Activated naive CD4-positive, alpha-beta T cell treated with anti-CD3 and anti-CD28 coated beads, Interleukin-2, amount 50 U/mL, for 24 hours (primary cell): ENCODE measurements at regions not wholly inside any gene's neighbourhood (a gene's known extent, or its start where the extent isn't known, plus 50 kb on each side); places are given as distances from the start of the nearest gene placed in this dataset.

Experiments
- H3K27ac Mint-ChIP-seq: one replicate; pipeline ENCODE4 v1.8.0; 2021; ENCODE audit warnings: mild to moderate bottlenecking, mixed read lengths
- H3K27me3 Mint-ChIP-seq: one replicate; pipeline ENCODE4 v1.8.0; 2021; ENCODE audit warnings: mixed read lengths
- H3K36me3 Mint-ChIP-seq: one replicate; pipeline ENCODE4 v1.8.0; 2021; ENCODE audit warnings: mixed read lengths
- H3K4me1 Mint-ChIP-seq: one replicate; pipeline ENCODE4 v1.8.0; 2021; ENCODE audit warnings: mixed read lengths
- H3K4me3 Mint-ChIP-seq: one replicate; pipeline ENCODE4 v1.8.0; 2021; ENCODE audit warnings: mild to moderate bottlenecking, mixed read lengths
- H3K9me3 Mint-ChIP-seq: one replicate; pipeline ENCODE4 v1.8.0; 2021; ENCODE audit warnings: mixed read lengths

DNA sequence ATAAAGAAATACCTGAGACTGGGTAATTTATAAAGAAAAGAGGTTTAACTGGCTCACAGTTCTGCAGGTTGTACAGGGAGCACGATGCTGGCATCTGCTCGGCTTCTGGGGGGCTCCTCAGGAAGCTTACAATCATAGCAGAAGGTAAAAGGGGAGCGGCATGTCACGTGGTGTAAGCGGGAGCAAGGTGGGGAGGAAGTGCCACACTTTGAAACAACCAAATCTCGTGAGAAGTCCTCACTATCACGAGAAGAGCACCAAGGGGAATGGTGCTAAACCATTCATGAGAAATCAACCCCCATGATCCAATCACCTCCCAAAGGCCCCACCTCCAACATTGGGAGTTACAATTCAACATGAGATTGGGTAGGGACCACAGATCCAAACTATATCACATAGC lies 67.7 kb downstream of the AKR1B1 start:
- Mint-ChIP-seq H3K27ac (no peak overlapping the region), H3K36me3 (no peaks in the 10 kb centered on the region), H3K4me1 (no peaks in the 10 kb centered on the region), H3K4me3 (no peak overlapping the region), H3K27me3 (peaks cover 2% of the 10 kb centered on the region), H3K9me3 (no peaks in the 10 kb centered on the region)

GRCh38 chr7:134388336-134389019 lies 70.4 kb downstream of the AKR1B1 start:
- no peaks in the 10 kb centered on the region for H3K36me3 Mint-ChIP-seq
- no peaks in the 10 kb centered on the region for H3K27me3 Mint-ChIP-seq
- no peaks in the 10 kb centered on the region for H3K9me3 Mint-ChIP-seq
- H3K27ac Mint-ChIP-seq = no peak overlapping the region
- H3K4me3 Mint-ChIP-seq = no peak overlapping the region
- H3K4me1 Mint-ChIP-seq = no peaks in the 10 kb centered on the region

GRCh38 chr7:134378562-134378961 lies 61.8 kb upstream of the SLC35B4 start:
- peak overlapping the region; percentile 37 for H3K27ac Mint-ChIP-seq
- H3K4me3 Mint-ChIP-seq = no peak overlapping the region
- peaks cover 8% of the 10 kb centered on the region for H3K27me3 Mint-ChIP-seq
- H3K4me1 Mint-ChIP-seq = no peaks in the 10 kb centered on the region
- no peaks in the 10 kb centered on the region for H3K9me3 Mint-ChIP-seq
- H3K36me3 Mint-ChIP-seq = no peaks in the 10 kb centered on the region

DNA sequence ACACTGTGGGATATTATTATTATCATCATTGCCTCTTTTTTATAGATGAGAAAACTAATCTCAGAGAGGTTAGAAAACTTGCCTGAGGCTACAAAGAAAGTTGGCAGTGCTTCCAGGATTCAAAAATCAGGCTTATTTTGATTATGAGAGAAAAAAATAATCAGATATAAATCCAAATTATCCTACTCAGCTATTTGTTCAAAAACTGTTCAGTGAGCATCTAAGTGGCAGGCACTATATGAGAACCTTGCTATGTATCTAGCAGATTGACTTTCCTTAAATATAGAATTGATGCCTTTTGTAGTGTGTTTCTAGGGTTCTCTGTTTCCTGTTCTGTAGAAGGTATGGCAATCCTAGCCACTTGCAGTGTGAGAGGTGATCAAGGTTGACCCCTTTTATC lies 60.0 kb upstream of the SLC35B4 start:
- Mint-ChIP-seq H3K4me1 (no peaks in the 10 kb centered on the region), H3K27me3 (peaks cover 9% of the 10 kb centered on the region), H3K36me3 (no peaks in the 10 kb centered on the region), H3K4me3 (no peak overlapping the region), H3K27ac (no peak overlapping the region), H3K9me3 (no peaks in the 10 kb centered on the region)

GRCh38 chr7:134375206-134375605 lies 58.5 kb upstream of the SLC35B4 start:
- no peak overlapping the region for H3K27ac Mint-ChIP-seq
- H3K9me3 Mint-ChIP-seq = no peaks in the 10 kb centered on the region
- no peak overlapping the region for H3K4me3 Mint-ChIP-seq
- H3K36me3 Mint-ChIP-seq = no peaks in the 10 kb centered on the region
- H3K4me1 Mint-ChIP-seq = no peaks in the 10 kb centered on the region
- peaks cover 15% of the 10 kb centered on the region for H3K27me3 Mint-ChIP-seq

GRCh38 chr7:134374791-134375190 lies 58.1 kb upstream of the SLC35B4 start:
- Mint-ChIP-seq H3K36me3 (no peaks in the 10 kb centered on the region), H3K4me3 (no peak overlapping the region), H3K27ac (no peak overlapping the region), H3K4me1 (no peaks in the 10 kb centered on the region), H3K9me3 (no peaks in the 10 kb centered on the region), H3K27me3 (peaks cover 18% of the 10 kb centered on the region)

GRCh38 chr7:134374291-134374690 lies 57.6 kb upstream of the SLC35B4 start:
- Mint-ChIP-seq H3K9me3 (no peaks in the 10 kb centered on the region), H3K36me3 (no peaks in the 10 kb centered on the region), H3K4me1 (no peaks in the 10 kb centered on the region), H3K4me3 (no peak overlapping the region), H3K27ac (no peak overlapping the region), H3K27me3 (peaks cover 18% of the 10 kb centered on the region)

DNA sequence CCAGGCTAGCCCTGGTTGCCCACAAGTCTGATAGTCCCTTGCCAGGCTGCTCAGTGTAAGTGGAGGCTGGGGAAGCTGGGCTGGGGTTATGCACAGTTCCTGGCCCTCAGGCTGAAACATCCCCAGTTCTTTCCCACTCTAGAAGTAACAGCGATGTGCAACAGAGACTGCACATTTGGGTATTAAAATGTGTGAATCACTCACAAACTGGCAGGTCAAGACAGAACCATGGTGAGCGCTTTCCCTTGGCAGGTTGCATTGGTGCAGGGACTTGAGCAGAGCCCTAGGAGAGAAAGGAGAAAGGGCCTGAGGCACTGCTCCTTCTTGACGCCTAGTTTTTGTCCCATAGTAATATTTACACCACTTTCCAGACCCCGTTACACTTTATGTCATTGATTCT lies 56.1 kb upstream of the SLC35B4 start:
- peaks cover 16% of the 10 kb centered on the region for H3K27me3 Mint-ChIP-seq
- no peak overlapping the region for H3K27ac Mint-ChIP-seq
- no peak overlapping the region for H3K4me3 Mint-ChIP-seq
- H3K4me1 Mint-ChIP-seq = no peaks in the 10 kb centered on the region
- H3K36me3 Mint-ChIP-seq = no peaks in the 10 kb centered on the region
- no peaks in the 10 kb centered on the region for H3K9me3 Mint-ChIP-seq

- no peaks in the 10 kb centered on the region for H3K36me3 Mint-ChIP-seq
- peaks cover 16% of the 10 kb centered on the region for H3K27me3 Mint-ChIP-seq
- no peaks in the 10 kb centered on the region for H3K4me1 Mint-ChIP-seq
- H3K4me3 Mint-ChIP-seq = no peak overlapping the region
- no peaks in the 10 kb centered on the region for H3K9me3 Mint-ChIP-seq
- no peak overlapping the region for H3K27ac Mint-ChIP-seq
Observed at GRCh38 chr7:134371971-134372370, 55.2 kb upstream of the SLC35B4 start.

DNA sequence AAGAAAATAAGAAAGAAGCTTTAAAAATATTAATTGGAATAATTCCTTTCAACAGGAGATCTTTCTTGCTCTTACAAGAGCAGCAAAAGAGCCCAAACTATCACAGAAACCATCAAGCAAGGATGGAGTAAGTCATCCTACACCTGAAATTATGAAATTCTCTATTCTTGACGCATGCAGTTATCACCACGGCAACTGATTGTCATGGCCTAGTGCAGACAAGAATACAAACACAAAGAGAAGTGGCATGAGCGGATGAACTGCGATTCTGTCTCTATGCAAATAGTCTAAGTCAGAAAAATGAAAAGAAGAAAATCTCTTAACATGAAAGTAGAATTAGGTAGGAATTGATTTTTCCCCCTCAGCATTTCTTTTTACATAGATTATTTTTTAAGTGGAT lies 54.8 kb upstream of the SLC35B4 start:
- no peaks in the 10 kb centered on the region for H3K4me1 Mint-ChIP-seq
- H3K9me3 Mint-ChIP-seq = no peaks in the 10 kb centered on the region
- peaks cover 16% of the 10 kb centered on the region for H3K27me3 Mint-ChIP-seq
- no peak overlapping the region for H3K4me3 Mint-ChIP-seq
- H3K27ac Mint-ChIP-seq = no peak overlapping the region
- no peaks in the 10 kb centered on the region for H3K36me3 Mint-ChIP-seq

DNA sequence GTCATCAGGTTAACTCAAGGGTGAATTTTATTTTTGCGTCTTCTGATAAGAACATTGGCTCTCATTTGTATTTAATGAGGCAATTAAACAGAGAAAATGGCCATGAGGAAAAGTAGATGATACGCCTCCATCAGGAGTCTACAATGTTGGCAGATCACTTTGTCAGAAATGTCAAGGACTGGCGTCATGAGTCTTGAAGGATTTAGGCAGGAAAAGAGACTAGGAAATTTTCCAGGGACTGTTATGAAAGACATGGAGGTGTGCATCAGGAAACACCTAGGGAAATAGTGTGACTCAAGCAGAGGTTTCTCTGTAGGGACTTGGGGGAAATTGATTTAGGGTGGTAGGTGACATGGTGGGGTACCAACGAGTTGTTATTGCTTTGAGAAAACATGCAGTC lies 53.4 kb upstream of the SLC35B4 start:
- H3K9me3 Mint-ChIP-seq = no peaks in the 10 kb centered on the region
- no peak overlapping the region for H3K4me3 Mint-ChIP-seq
- no peaks in the 10 kb centered on the region for H3K4me1 Mint-ChIP-seq
- peaks cover 17% of the 10 kb centered on the region for H3K27me3 Mint-ChIP-seq
- no peaks in the 10 kb centered on the region for H3K36me3 Mint-ChIP-seq
- no peak overlapping the region for H3K27ac Mint-ChIP-seq

DNA sequence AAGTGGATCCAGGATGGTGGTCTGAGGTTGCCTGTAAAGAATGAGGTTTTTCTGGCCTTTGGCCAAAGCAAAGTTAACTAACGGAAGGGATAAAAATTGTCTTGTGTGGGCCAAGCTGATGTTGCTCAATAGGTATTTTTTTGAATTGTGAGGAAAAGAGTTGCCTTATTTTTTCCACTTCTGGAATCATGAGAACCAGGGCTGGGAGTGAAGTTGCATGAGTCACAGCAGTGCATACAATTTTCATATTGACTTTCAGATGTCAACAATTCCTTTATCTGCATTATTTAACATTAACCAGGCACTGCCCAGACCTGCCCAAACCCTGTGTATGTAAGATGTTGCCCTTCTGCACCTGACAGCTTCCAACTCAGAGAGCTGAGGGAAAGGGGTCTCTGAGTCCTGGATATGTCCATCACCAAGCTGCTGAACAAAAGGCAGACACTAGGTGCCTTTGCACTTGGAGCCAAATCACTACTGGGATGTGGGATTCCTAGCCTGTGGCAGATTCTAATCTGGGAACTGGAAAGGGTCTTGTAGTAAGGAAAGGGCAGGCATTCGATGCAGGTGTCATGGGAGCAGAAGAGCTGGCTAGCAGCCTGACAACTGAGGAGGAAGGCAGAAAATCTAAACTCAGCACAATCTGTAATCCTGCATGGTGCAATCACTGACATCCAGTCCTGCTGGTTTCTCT lies 52.3 kb upstream of the SLC35B4 start:
- H3K4me3 Mint-ChIP-seq = no peak overlapping the region
- no peaks in the 10 kb centered on the region for H3K9me3 Mint-ChIP-seq
- peaks cover 16% of the 10 kb centered on the region for H3K27me3 Mint-ChIP-seq

GRCh38 chr7:134367956-134368749 lies 51.4 kb upstream of the SLC35B4 start:
- Mint-ChIP-seq H3K4me3 (no peak overlapping the region), H3K27me3 (peaks cover 18% of the 10 kb centered on the region), H3K27ac (no peak overlapping the region), H3K4me1 (no peaks in the 10 kb centered on the region), H3K9me3 (no peaks in the 10 kb centered on the region), H3K36me3 (no peaks in the 10 kb centered on the region)

More for the DNA sequence above, 52.3 kb upstream of the SLC35B4 start:
- no peak overlapping the region for H3K27ac Mint-ChIP-seq
- no peaks in the 10 kb centered on the region for H3K4me1 Mint-ChIP-seq
- no peaks in the 10 kb centered on the region for H3K36me3 Mint-ChIP-seq
